Ectodermal cell (in vitro differentiated cells): ENCODE measurements at regions not wholly inside any gene's neighbourhood (a gene's known extent, or its start where the extent isn't known, plus 50 kb on each side); places are given as distances from the start of the nearest gene placed in this dataset.

ENCODE experiments used
- H3K27ac ChIP-seq: 2 replicates; pipeline ENCODE4 v1.7.0; 2013; ENCODE audit warnings: mild to moderate bottlenecking, low read depth, low read length; ENCODE audit not compliant: insufficient read depth, poor library complexity, severe bottlenecking
- H3K27me3 ChIP-seq: 2 replicates; pipeline ENCODE4 v1.7.0; 2013; ENCODE audit warnings: mild to moderate bottlenecking, low read length; ENCODE audit not compliant: insufficient read depth, control insufficient read depth, poor library complexity, severe bottlenecking
- H3K36me3 ChIP-seq: one replicate; pipeline ENCODE4 v1.7.0; 2013; ENCODE audit warnings: low read length; ENCODE audit not compliant: control insufficient read depth, insufficient read depth
- H3K4me1 ChIP-seq: one replicate; pipeline ENCODE4 v1.7.0; 2013; ENCODE audit warnings: low read length; ENCODE audit not compliant: control insufficient read depth, insufficient read depth
- H3K4me3 ChIP-seq: 2 replicates; pipeline ENCODE4 v1.7.0; 2013; ENCODE audit warnings: low read depth, low read length, control low read depth; ENCODE audit not compliant: insufficient read depth
- H3K9me3 ChIP-seq: 2 replicates; pipeline ENCODE4 v1.7.0; 2013; ENCODE audit warnings: mild to moderate bottlenecking, low read length, moderate library complexity; ENCODE audit not compliant: control insufficient read depth
- WGBS, 2 experiments: methylation state at CpG; one replicate each; pipeline ENCODE4 v1.1.7; 2013; ENCODE audit warnings: missing lambda C conversion rate in 2 of 2; 5-methylcytosine and 5-hydroxymethylcytosine counted together

- no peaks in the 10 kb centered on the region for H3K27me3 ChIP-seq
- 90 to 93% methylated on average over 13 of the region's 13 CpGs for WGBS, 2 experiments
- no peaks in the 10 kb centered on the region for H3K4me1 ChIP-seq
- H3K9me3 ChIP-seq = no peaks in the 10 kb centered on the region
- H3K36me3 ChIP-seq = no peaks in the 10 kb centered on the region
- H3K4me3 ChIP-seq = no peak overlapping the region
- no peak overlapping the region for H3K27ac ChIP-seq
These were observed 53.7 kb upstream of the SLCO4A1 start for GRCh38 chr20:62588458-62589149.

- Histone ChIP-seq H3K27me3 (no peaks in the 10 kb centered on the region), H3K9me3 (no peaks in the 10 kb centered on the region), H3K4me3 (no peak overlapping the region), H3K27ac (no peak overlapping the region), H3K36me3 (no peaks in the 10 kb centered on the region), H3K4me1 (no peaks in the 10 kb centered on the region)
- 65 to 71% methylated on average over 9 of the region's 9 CpGs for WGBS, 2 experiments
These were observed 53.2 kb upstream of the SLCO4A1 start for GRCh38 chr20:62589150-62589498.

GRCh38 chr20:62589720-62590119 lies 52.6 kb upstream of the SLCO4A1 start:
- WGBS, 2 experiments = 90% methylated on average over 14 of the region's 14 CpGs
- Histone ChIP-seq H3K4me3 (no peak overlapping the region), H3K27ac (no peak overlapping the region), H3K36me3 (no peaks in the 10 kb centered on the region), H3K9me3 (no peaks in the 10 kb centered on the region), H3K27me3 (no peaks in the 10 kb centered on the region), H3K4me1 (no peaks in the 10 kb centered on the region)

- H3K9me3 ChIP-seq = no peaks in the 10 kb centered on the region
- no peak overlapping the region for H3K4me3 ChIP-seq
- H3K36me3 ChIP-seq = no peaks in the 10 kb centered on the region
- no peaks in the 10 kb centered on the region for H3K27me3 ChIP-seq
- H3K4me1 ChIP-seq = no peaks in the 10 kb centered on the region
- H3K27ac ChIP-seq = no peak overlapping the region
- 90 to 93% methylated on average over 23 of the region's 23 CpGs for WGBS, 2 experiments
These were observed 51.8 kb upstream of the SLCO4A1 start for GRCh38 chr20:62590309-62591121.

- H3K27ac ChIP-seq = no peak overlapping the region
- no peaks in the 10 kb centered on the region for H3K27me3 ChIP-seq
- no peaks in the 10 kb centered on the region for H3K4me1 ChIP-seq
- no peak overlapping the region for H3K4me3 ChIP-seq
- no peaks in the 10 kb centered on the region for H3K9me3 ChIP-seq
- no peaks in the 10 kb centered on the region for H3K36me3 ChIP-seq
- WGBS, 2 experiments = 87% methylated on average over 11 of the region's 11 CpGs
These were observed 51.2 kb upstream of the SLCO4A1 start for GRCh38 chr20:62591122-62591468.

GRCh38 chr20:62591591-62591990 lies 50.7 kb upstream of the SLCO4A1 start:
- Histone ChIP-seq H3K27me3 (no peaks in the 10 kb centered on the region), H3K9me3 (no peaks in the 10 kb centered on the region), H3K27ac (no peak overlapping the region), H3K36me3 (no peaks in the 10 kb centered on the region), H3K4me3 (no peak overlapping the region), H3K4me1 (no peaks in the 10 kb centered on the region)
- 92 to 93% methylated on average over 10 of the region's 10 CpGs for WGBS, 2 experiments
